NCI-H1092 (cell line): ENCODE measurements at regions not wholly inside any gene's neighbourhood (a gene's known extent, or its start where the extent isn't known, plus 50 kb on each side); places are given as distances from the start of the nearest gene placed in this dataset.

Experiments
- DNase-seq: peaks from one replicate; lab custom pipeline; 2025; lab: John Stamatoyannopoulos, UW

DNA sequence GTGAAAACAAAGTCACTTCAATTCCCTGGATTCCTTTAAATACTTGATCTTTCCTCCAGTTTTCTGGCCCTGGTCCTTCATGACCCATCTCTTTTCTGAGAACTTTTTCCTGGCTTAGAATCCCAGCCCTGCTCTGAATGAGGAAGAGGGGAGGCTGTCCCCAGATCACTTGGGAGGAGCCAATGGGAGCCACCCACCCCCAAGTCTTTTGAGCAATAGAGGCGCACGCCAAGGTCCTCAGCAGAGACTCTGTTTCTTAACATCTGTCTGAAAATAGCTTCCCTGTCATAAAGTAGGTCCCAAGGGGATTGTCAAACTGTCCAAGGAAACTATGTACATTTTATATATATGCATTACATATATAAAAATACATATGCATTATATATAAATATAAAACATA is 126.8 kb downstream of the ADRA2A start:
- DNase-seq, result no peak

DNA sequence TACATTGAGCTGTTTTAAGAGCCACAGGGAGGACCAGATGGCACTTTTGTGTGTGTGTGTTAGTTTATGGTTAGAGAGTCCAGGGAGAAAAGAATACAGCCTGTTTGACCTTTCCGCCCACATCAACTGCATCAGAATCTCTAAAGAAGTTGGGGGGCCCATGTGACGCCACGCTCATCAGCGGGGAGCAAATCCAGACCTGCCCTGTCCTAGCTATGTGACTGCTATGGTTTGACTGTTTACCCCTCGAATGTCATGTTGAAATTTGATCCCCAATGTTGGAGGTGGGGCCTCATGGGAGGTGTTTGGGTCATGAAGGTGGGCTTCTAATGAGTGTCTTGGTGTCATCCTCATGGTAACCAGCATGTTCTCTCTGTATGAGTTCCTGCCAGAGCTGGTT is 128.0 kb downstream of the ADRA2A start:
- no peak for DNase-seq

DNA sequence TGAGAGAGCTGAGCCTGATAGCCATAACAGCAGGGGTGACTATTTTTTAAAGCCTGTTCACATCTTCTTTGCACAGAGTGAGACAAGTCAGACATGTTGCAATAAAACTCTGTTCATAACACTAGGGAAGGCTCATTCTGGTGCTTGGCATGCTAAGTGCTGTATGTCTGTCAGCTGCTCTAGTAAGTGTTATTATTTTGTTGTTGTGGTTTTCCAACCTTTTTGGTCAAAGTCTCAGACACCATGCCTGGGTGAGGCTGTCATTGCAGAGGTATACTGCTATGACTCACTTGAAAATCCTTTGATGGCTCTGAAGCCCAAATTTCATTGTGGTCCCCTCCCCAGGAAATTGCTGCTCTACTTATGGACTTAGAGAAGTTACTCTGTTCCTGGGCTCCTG is 129.7 kb downstream of the ADRA2A start:
- no peak for DNase-seq

DNA sequence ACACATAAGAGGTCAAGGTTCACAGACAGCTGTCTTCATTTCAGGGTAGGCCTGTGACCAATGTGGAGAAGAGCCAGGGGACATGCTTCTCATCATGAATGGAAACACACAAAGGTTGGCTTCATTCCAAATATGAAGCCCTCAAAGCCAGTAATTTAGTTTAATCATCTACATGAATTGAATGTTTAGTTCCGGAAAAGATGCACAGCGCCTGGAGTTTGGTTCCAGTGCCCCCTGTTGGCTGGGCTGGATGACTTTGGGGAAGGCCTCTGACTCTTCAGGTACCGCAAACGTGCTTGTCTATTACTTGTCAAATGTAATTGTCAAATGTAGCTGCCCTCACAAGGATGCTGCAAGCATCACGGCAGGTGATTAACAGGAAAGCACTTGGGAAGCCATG is 130.7 kb downstream of the ADRA2A start:
- DNase-seq, result no peak

DNA sequence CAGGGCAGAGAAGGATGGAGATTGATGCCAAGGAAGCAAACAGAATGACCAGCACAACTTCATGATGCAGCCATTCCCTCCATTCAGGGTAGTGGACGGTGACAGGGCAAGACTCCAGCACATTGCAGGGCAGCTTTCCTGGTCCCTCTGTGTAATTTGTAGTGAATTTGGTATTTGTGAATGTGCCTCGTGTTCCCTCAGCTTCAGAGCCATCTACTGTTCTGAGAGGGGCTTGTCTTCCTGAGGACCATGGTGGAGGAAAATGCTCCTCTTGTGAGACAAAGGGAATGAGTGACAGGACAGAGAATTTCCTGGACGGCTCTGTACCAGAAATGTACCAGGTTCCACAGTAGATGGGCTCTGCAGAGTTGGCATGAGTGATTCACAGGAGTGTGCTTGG is 132.1 kb downstream of the ADRA2A start:
- DNase-seq, result no peak

DNA sequence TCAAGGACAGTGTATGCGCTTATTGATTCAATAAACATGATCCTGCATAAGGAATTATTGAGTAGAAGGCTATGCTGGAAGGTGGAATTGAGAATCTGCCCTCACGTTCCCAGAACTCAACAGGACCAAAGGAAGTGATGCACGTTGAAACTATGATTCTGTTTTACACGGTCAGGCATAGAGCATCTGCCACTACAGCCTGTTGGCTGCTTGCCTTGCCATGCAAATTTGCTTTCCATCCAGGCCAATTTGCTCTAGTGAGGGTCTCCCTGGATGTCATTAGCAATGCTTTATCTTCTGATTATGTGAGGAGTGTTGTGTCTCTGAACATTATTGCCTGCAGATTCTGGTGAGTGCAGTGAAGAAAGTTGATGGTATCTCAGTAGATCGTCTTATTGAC is 132.9 kb downstream of the ADRA2A start:
- DNase-seq, result no peak

DNA sequence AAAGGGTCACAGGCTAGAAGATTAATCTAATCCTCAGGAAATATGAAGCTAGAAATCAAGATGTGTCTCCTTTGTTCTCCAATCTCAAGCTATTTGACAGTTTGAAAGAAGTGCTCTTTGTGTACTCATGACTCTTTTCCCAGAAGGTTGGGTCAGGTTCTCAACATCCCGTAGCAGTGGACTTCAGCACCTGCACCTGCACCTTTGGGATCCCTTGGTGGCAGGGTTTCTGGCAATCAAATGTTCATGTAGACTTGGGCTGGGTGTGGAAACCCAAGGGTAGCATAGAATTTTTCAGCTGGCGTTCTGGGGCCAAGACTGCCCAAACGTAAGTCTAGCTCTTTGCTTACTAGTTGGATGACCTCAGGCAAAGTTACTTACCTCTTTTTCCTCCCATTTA is 134.4 kb downstream of the ADRA2A start:
- DNase-seq, result no peak

DNA sequence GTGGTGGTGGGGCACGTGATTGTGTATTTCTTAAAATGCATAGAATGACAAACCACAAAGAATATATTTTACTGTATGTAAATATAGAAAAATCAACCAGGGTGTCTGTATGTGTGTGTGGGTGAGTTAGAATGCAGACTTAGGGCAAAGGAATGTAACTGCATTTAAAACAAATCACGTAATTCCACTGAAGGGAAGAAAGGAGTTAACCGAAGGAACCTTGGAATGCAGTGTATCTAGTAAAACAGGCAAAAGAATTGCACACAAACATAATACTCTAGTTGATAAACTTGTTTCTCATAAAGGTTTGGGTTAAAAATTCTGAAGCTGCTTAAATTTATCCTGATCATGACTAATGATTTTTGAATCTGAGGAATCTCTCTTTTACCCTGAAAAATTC is 134.9 kb downstream of the ADRA2A start:
- no peak for DNase-seq

DNA sequence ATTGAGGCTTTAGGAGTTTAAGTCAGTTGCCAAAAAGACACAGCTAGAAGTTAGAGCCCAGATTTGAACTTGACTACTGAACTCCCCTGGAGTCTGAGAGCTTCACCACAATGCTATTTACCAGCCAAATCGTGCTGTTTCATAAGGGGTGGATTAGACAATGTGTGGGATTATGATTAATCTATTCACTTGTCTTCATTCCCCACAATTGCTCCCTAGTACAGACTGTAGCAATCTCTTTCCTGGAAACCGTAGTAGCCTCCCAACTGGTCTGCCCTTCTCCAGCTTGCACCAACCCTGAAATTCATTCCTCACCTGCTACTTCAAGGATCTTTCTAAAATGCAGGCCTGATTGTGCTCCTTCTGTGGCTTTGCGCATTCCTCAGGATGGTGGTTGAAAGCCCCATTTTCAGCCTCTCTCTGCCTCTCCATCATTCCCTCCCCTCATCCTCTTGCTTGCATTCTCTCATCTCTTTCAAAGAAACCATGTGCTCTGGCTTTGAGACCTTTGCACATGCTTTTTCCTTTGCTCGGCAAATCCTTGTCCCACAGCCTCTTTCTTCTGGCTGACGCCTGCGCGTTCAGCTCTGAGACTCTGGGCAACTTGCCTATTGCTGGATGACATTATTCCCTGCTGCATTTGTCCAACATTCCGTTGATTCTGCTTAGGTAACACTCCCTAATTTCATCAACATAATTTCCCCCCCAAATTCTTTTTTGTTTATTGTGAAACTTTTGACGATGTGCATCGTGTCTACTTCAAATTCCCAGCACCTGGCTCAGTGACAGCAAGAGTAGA is 145.1 kb downstream of the ADRA2A start:
- DNase-seq, result no peak

DNA sequence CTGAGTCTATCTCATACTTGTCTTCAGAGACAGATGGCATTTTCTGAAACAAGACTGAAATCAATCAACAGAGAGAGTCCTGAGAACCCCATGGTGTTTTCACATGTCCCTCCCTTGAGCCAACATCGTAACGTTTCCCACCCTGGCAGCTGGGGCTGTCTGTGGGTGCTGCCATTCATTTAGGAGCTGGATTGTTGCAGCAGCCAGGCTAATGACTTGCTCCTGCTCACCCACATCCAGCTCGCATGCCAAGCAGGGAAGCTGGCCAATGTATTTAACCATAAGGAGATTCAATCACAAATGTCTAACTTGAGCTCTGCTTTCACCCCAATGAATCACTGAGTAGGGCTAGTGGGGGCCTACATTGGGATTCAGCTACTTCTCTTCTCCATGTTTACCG is 146.1 kb downstream of the ADRA2A start:
- DNase-seq, result no peak

DNA sequence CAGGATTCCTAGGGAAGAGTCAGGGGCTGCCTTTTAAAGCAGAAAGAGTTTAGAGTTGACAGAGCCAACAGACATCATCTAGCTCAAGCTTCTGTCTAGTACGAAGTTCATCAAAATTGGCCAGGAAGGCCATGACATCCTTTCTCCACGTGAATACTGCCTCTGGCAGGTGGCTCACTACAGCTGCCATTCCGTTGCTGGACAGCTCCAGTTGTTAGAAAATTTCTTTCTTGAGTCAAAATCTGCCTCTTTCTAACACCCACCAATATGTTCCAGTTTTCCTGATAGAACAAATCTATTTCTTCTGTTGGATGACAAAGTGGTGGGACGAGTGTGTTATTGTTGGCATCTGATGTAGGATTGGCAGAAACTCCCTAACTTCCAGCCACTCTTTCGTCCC is 154.9 kb downstream of the ADRA2A start:
- DNase-seq, result no peak

DNA sequence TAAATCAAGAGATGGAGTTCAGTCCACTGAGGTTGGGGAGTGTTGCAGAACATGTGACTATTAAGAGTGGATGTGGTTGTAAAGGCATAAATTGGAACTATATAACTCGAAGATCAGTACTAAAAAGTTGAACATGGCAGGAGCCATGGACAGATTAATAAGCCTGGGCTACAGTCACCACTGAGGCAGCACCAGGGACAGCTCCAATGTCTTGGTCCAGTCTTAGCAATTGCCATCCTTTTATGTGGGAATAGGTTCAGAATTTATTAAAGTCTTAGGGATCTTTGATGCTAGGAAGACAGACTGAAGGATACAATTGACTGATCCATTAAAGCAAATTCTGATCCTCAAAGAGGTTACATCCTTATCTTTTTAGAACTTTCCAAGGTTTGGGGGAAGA is 156.6 kb downstream of the ADRA2A start:
- DNase-seq, result no peak

DNA sequence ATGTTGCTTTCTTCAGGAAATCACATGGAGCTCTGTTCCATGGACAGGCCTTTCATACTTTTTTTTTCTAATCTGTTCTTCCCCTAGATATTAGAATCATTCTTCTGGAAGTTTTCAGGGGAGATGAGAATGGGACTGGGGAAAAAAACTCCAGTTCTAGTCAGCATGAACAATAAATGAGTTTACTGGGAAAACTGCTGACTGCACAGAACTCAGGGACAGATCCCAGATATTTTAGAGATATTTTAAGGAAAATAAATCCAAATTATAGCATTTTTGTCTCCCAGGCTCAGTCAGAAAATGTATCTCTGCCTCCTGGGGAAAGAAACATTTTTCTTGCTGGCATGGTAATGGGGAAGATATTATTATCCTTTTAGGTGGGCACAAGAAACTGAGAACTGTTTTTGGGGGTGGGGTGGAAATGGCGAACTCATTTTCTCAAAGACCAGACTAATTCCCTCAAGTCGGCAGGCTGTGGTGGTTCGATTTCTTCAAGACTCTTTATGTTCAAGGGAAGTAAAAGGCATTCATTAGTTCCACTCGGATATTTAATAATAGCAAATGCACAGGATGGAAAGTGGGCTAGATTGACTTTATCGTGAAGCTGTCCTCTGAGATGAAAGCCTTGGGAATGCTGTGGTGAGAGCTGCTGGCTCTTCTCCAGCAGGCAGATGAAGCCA is 157.5 kb downstream of the ADRA2A start:
- DNase-seq, result no peak

DNA sequence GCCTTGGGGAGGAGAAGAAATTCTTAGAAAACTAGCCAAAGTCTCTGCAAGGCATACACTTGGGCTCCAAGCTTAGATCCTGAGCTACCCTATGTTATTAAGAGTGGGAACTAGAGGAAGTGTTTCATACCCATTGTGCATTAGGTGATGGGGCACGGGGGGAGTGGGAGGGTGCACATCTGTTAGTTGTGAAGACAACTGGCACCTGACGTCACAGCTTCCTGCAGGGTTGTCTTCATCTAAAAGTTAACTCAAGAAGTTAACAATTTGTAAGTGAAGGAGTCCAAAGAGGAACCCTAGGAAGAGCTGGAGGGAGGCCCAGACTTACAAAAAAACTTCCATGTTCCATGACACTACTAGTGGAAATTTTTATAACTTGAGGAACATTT is 158.1 kb downstream of the ADRA2A start:
- no peak for DNase-seq

DNA sequence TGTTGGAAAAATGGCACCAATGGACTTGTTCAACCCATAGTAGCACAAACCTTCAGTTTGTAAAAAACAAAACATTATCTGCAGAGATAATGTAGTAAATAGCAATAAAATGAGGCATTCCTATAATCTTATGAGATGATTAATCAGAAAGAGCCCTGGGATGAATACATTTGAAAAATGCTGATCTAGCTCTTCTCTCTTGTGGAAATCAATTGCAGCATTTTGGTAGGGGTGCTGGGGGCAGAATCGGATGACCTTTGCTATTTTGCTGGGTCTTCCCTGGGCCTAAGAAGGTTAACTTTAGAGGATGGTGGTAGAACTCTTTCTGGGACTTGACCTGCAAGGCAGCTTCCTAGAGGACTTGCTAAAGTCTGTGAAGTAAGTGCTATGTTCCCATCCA is 163.5 kb downstream of the ADRA2A start:
- DNase-seq, result no peak

DNA sequence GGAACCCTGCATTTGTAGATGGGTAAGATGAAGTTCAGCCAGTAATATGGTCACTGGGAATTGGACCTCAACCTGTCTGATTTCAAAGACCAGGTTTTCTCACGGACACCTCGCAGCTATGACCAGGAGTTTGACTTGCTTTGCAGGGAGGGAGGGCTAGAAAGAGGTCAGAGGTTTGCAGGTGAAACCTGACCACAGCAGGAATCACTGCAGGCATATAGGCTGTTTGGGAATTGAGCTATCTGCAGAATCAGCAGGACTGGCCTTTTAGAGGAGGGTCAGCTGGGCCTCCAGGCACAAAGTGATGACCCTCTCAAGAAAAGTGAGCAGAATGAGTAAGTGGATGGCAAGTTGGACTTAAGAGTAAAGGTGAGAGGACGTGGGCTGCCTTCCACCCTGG is 166.3 kb downstream of the ADRA2A start:
- DNase-seq, result no peak

DNA sequence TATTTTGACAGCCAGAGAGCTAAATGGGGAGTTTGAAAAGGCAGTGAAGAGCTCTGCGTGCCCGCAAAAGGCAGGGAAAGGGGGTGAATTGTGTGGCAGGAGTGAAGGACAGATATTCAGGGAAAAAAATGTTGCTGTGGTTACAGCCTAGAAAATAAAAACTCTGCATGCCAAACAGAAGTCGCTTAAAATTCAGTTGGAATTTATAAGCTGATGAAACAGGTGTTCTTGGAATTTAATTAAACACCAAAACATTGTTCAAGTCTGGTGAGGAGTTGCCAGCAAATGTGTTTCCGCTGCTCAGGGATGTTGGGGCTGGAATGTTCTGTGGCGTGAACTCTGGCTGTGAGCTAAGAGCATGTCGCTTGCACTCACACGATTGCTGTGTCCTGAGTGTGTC is 169.3 kb downstream of the ADRA2A start:
- no peak for DNase-seq

DNA sequence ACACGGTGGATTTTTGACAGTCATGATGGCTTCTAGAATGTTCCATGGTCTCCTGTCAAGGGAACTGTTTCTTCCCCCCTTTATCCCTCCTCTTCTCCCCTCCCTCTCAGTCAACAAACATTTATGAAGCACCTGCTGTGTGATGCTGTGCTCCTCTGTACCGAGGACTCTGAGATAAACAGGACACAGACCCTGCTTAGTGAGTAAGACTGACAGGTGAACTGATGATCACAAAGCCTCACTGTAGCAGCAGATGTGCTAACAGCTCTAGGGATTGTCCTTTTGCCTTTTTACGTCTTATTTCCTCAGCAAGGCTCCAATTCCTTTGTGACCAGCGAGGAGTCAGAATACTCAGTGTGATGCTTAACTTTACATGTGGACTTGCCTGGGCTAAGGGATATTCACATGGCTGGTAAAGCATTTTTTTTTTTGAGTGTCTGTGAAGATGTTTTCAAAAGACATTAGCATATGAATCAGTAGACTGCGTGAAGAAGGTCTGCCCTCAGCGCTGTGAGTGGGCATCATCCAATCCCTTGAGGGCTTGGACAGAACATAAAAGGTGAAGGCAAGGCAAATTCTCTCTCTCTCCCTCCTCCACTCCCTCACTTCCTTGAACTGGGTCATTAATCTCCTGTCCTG is 170.1 kb downstream of the ADRA2A start:
- DNase-seq, result no peak

DNA sequence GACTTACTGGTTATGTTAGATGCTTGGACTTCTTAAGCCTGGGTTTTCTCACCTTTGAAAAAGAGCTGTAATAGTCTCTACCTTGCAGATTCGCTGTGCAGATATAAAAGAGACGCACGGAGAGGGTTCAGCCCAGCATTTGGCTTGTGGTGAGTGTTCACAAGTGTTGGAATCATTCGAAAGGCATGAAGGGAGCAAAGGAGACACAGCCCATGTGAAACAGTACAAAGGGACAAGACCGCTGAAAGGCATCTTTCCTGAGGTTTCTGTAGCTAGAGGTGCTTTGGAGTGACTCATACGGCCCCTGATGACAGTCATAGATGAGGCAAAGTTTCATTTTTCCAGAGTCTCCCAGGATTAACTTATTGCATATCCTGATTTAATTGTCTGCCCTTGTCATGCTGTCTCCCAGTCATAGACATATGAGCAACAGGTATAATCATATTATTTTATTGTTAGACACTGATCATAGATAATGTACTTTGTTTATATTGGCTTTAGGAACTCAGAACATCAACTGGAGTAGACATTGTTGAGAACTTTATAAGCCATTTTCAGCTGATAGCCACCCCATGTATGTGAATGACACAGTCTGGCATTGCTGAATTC is 171.1 kb downstream of the ADRA2A start:
- DNase-seq, result no peak

DNA sequence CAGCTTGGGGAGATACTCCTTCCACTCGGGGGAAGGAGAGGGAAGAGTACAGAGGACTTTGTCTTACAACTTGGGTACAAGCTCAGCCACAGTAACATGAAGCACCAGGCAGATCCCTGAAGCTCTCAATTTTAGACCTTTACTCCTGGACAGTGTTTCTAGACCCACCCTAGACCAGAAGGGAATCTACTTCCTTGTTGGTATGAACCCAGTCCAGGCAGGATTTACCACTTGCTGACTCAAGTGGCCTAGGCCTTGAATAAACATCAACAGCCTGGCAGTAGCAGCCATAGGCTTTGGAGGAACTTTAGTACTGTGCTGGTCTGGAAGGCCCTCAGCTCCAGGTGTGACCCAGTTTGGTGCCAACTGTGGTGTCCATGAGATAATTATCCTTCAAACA is 173.1 kb downstream of the ADRA2A start:
- DNase-seq, result no peak

DNA sequence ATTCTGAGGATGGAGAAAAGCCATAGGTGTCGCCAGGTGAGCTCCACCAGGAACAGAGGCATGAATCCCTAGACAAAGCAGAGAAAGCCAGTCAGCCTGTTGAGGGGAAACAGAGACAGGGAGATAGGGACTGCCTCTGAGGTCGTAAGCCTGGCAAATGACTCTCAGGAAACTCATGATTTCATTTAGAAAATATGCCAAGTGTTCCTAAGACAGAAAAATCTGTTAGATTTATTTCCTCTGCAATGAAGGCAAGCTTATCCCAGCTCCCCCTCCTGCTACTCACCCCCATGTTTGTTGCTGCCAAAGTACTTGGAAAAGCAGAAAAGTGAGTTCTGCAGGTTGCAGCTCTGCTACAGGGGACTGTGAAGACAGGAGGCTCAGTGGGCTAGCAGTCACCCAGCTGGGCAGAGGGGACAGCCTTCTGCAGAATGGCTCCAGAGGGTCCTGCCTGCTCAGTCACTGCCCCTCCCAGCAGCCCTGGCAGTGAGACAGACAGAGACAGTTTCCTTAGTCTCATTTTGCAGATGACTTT is 184.3 kb downstream of the ADRA2A start:
- no peak for DNase-seq

DNA sequence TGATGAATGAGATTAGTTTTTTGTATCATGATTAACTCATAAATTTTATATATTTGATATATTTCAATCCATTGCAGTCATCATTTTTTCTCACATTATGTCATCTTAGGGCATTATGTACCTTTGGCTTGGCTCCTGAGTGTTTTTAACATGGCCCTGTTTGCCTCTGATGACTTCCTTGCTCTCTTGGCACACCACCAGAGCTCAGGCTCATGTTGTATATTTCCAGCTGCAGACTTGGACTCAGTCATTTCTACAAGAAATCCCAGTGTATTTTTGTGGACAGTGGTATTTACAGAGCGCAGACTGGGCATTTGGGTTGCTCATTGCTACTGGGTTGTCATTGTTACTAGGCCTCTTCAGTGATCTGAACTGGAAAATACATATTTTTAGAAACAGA is 188.5 kb downstream of the ADRA2A start:
- DNase-seq, result no peak

DNA sequence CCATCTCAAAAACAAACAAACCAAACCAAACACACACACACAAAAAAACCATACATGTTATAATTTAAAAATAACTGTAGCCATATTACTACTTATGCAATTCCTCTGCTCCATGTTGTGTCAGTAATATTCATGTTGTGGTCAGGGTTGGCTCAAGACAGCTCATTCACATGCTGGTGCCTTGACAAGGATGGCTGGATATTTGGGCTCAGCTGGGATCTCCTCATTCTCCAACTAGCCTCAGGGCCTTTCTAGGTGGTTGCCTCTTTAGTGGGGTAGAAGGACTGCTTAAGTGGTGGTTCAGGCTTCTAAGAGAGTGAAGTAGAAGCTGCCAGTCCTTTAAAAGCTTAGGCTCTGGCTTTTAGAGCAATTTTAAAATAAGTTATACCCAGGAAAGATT is 189.3 kb downstream of the ADRA2A start:
- DNase-seq, result no peak
